Osteocyte (in vitro differentiated cells): ENCODE measurements at regions not wholly inside any gene's neighbourhood (a gene's known extent, or its start where the extent isn't known, plus 50 kb on each side); places are given as distances from the start of the nearest gene placed in this dataset.

Experiments used
- DNase-seq: peaks from one replicate; pipeline ENCODE4 v3.0.0; 2021; ENCODE audit warnings: mixed read lengths; ENCODE audit not compliant: unreplicated experiment; ENCODE audit errors: extremely low spot score
- H3K27ac Mint-ChIP-seq: one replicate; pipeline ENCODE4 v1.8.0; 2021; ENCODE audit warnings: mild to moderate bottlenecking, mixed read lengths; ENCODE audit not compliant: unreplicated experiment
- H3K27me3 Mint-ChIP-seq: one replicate; pipeline ENCODE4 v1.8.0; 2021; ENCODE audit warnings: mixed read lengths; ENCODE audit not compliant: unreplicated experiment
- H3K36me3 Mint-ChIP-seq: one replicate; pipeline ENCODE4 v1.8.0; 2021; ENCODE audit warnings: mixed read lengths; ENCODE audit not compliant: unreplicated experiment
- H3K4me1 Mint-ChIP-seq: one replicate; pipeline ENCODE4 v1.8.0; 2021; ENCODE audit warnings: mixed read lengths; ENCODE audit not compliant: unreplicated experiment
- H3K4me3 Mint-ChIP-seq: one replicate; pipeline ENCODE4 v1.8.0; 2021; ENCODE audit warnings: mild to moderate bottlenecking, moderate library complexity, mixed read lengths; ENCODE audit not compliant: unreplicated experiment
- H3K9me3 Mint-ChIP-seq: one replicate; pipeline ENCODE4 v1.8.0; 2021; ENCODE audit warnings: mixed read lengths; ENCODE audit not compliant: unreplicated experiment
- TF ChIP-seq, protein P1 (sequence below): fragments of 200-600 bp; sonication (generic); IDR thresholded peaks from 2 replicates; pipeline ENCODE4 v1.5.0; 2021; ENCODE audit warnings: antibody characterized with exemption, mild to moderate bottlenecking, moderate library complexity

DNA sequence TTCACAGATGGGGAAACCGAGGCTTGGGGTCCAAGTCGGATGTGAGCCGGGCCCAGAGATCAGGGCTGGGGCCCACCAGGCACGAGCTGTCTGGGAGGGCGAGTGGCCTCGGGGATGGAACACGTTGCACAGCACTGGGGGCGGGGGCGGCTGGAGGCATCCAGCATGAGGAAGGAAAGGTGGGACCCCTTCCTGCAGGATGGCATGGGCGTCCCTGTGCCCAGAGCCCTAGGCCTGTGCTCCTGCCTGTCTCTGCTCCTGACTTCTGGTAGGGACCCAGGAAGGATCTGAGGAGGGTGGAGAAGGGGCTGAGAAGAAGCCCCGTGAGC lies 183.4 kb downstream of the KIF26A start:
- peak; percentile 77 for DNase-seq
- H3K27me3 Mint-ChIP-seq = no peaks in the 10 kb centered on the region
- no peak overlapping the region for H3K4me3 Mint-ChIP-seq
- no peaks in the 10 kb centered on the region for H3K4me1 Mint-ChIP-seq
- TF ChIP-seq, protein P1, sequence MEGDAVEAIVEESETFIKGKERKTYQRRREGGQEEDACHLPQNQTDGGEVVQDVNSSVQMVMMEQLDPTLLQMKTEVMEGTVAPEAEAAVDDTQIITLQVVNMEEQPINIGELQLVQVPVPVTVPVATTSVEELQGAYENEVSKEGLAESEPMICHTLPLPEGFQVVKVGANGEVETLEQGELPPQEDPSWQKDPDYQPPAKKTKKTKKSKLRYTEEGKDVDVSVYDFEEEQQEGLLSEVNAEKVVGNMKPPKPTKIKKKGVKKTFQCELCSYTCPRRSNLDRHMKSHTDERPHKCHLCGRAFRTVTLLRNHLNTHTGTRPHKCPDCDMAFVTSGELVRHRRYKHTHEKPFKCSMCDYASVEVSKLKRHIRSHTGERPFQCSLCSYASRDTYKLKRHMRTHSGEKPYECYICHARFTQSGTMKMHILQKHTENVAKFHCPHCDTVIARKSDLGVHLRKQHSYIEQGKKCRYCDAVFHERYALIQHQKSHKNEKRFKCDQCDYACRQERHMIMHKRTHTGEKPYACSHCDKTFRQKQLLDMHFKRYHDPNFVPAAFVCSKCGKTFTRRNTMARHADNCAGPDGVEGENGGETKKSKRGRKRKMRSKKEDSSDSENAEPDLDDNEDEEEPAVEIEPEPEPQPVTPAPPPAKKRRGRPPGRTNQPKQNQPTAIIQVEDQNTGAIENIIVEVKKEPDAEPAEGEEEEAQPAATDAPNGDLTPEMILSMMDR = no peak
- H3K27ac Mint-ChIP-seq = no peak overlapping the region
- H3K36me3 Mint-ChIP-seq = no peaks in the 10 kb centered on the region
- no peaks in the 10 kb centered on the region for H3K9me3 Mint-ChIP-seq

GRCh38 chr14:104322531-104323366 lies 184.4 kb downstream of the KIF26A start:
- peak; percentile 76 for DNase-seq
- no peaks in the 10 kb centered on the region for H3K4me1 Mint-ChIP-seq
- no peak overlapping the region for H3K4me3 Mint-ChIP-seq
- H3K9me3 Mint-ChIP-seq = no peaks in the 10 kb centered on the region
- no peaks in the 10 kb centered on the region for H3K27me3 Mint-ChIP-seq
- no peaks in the 10 kb centered on the region for H3K36me3 Mint-ChIP-seq
- H3K27ac Mint-ChIP-seq = no peak overlapping the region
- TF ChIP-seq, protein P1 = no peak

DNA sequence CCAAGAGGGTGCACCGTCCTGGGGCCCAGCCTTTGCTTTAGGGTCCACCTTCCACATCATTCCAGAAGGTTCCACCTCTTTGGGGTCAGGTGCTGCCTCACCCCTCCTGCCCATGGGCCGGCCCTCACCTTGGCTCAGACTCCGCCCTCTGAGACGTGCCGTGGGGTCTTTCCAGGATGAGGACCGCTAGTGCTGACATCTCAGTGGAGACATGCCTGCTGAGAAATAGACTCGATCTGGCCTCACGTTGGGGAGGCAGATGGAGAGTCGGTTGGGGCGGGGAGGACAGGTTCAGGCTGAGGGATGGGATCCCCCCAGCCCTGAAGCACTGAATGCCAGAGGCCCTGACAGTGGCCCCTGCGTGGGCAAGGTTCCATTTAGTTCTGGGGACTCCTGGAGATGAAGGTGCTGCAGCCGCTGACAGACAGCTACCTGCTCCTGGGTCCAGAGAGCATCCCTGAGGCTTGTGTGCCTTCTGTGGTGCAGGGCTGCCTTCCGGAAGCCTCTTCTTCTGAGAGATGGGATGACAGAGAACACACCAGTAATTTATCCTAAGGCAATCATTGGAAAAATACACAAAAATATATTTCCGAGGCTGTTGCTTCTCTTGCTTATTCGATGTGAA lies 185.3 kb downstream of the KIF26A start:
- Mint-ChIP-seq H3K27me3 (no peaks in the 10 kb centered on the region), H3K9me3 (no peaks in the 10 kb centered on the region), H3K4me3 (no peak overlapping the region), H3K4me1 (no peaks in the 10 kb centered on the region), H3K27ac (no peak overlapping the region), H3K36me3 (no peaks in the 10 kb centered on the region)
- no peak for DNase-seq
- TF ChIP-seq, protein P1 = no peak

- Mint-ChIP-seq H3K27ac (no peak overlapping the region), H3K9me3 (peaks cover 19% of the 10 kb centered on the region), H3K36me3 (no peaks in the 10 kb centered on the region), H3K4me1 (no peaks in the 10 kb centered on the region), H3K4me3 (no peak overlapping the region), H3K27me3 (no peaks in the 10 kb centered on the region)
- DNase-seq = peak; percentile 48
- TF ChIP-seq, protein P1 = no peak
These were observed 188.5 kb downstream of the KIF26A start for GRCh38 chr14:104326848-104327247.

GRCh38 chr14:104328607-104329006 lies 190.2 kb downstream of the KIF26A start:
- Mint-ChIP-seq H3K9me3 (peaks cover 19% of the 10 kb centered on the region), H3K36me3 (no peaks in the 10 kb centered on the region), H3K4me1 (no peaks in the 10 kb centered on the region), H3K4me3 (no peak overlapping the region), H3K27ac (no peak overlapping the region), H3K27me3 (no peaks in the 10 kb centered on the region)
- DNase-seq = no peak
- TF ChIP-seq, protein P1 = no peak
